ENCODE measurements at regions not wholly inside any gene's neighbourhood (a gene's known extent, or its start where the extent isn't known, plus 50 kb on each side); places are given as distances from the start of the nearest gene placed in this dataset.

DNA sequence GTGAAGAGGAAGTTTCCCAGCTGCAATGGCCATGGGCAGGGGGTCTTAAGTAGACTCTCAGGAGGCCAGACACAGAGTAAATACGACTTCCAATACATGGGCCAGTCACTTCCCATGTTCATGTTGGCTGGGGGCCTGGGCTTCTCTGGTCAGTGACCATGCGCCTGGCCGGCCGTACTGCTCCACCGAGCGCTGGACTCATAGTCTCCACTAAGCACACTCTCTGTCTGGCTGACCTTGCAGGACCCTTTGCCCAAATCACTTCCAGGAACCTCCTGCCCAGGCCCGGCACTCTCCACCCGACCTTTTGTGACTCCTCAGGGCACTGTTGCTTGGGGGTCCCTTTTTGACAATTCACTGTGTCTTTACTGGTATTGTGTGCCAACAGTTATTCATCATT, 69.3 kb downstream of the SOWAHC start:
- no peak overlapping the region for H3K4me2 ChIP-seq (ENCODE audit: insufficient read depth, low read length, poor library complexity, severe bottlenecking)

DNA sequence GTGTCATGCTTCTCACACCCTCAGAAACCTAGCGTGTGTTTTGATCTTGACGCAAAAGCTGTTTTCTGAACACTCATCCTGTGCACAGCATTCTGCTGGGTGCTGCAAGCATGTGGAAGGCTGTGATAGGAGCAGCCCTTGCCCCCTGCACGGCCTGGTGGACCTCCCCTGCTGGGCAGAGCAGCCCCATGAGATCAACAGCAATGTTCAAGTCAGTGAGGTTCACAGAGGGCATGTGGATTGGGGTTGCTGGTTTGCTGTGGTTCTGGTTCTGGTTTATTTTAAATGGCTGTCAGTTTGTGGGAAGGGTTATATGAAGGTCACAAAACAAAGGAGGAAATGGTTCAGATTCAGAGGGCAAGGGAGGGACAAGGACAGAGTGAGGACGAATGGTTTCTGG, 71.3 kb downstream of the SOWAHC start:
- no peaks in the 10 kb centered on the region for H3K9me3 ChIP-seq (replicated peaks in 1 of 2; ENCODE audit: control insufficient read depth in 2 of 2, insufficient read depth in 1 of 2, low read depth in 1 of 2, low read length in 2 of 2)
- H3K4me2 ChIP-seq (ENCODE audit: insufficient read depth, low read length, poor library complexity, severe bottlenecking): no peak overlapping the region
- H2BK12ac ChIP-seq (ENCODE audit: low read length): peak overlapping the region; percentile 97
- no peak overlapping the region for H3K27ac ChIP-seq (replicated peaks; ENCODE audit: low read length)
- H4K91ac ChIP-seq (ENCODE audit: low read depth, low read length, poor library complexity): no peak overlapping the region
- no peak overlapping the region for H3K14ac ChIP-seq (ENCODE audit: low read length)
- no peak overlapping the region for H4K8ac ChIP-seq (ENCODE audit: low read depth, low read length)
- H3K9ac ChIP-seq (ENCODE audit: low read depth, low read length, poor library complexity): no peak overlapping the region
- no CpG with 5 or more reads among the region's 4 CpGs for WGBS, 2 donors (ENCODE audit: extremely low coverage in 2 of 2, insufficient read length in 2 of 2, insufficient replicate concordance in 1 of 2)
- DNase-seq (ENCODE audit: low spot score): no peak
- no peaks in the 10 kb centered on the region for H3K36me3 ChIP-seq (replicated peaks in 1 of 2; ENCODE audit: control insufficient read depth in 2 of 2, insufficient read depth in 2 of 2, low read length in 2 of 2)
- H2AK5ac ChIP-seq (ENCODE audit: low read depth, low read length): no peak overlapping the region
- no peak overlapping the region for H2BK5ac ChIP-seq (ENCODE audit: low read length)
- peak overlapping the region; percentile 81 for H2BK15ac ChIP-seq (ENCODE audit: low read length)
- no peak overlapping the region for H3K23ac ChIP-seq (ENCODE audit: low read depth, low read length, poor library complexity)
- no peak overlapping the region for H2AFZ ChIP-seq (ENCODE audit: low read length)
- H3K79me1 ChIP-seq (ENCODE audit: low read depth, low read length): no peaks in the 10 kb centered on the region
- peak overlapping the region; percentile 80 for H3K18ac ChIP-seq (ENCODE audit: low read length)
- H3K27me3 ChIP-seq (ENCODE audit: control insufficient read depth in 3 of 3, insufficient read depth in 3 of 3, low read depth in 1 of 3, low read length in 3 of 3): no peaks in the 10 kb centered on the region
- H3K4me3 ChIP-seq (ENCODE audit: low read length in 2 of 2): peak overlapping the region in 1 of 2 donors; percentile 70
- H3K4me1 ChIP-seq (ENCODE audit: control insufficient read depth in 2 of 2, insufficient read depth in 1 of 2, low read depth in 1 of 2, low read length in 2 of 2): peaks cover 0 to 2% of the 10 kb centered on the region in 2 donors
- peak overlapping the region; percentile 84 for H3K4ac ChIP-seq (ENCODE audit: low read length)
- no peak overlapping the region for H2BK120ac ChIP-seq (ENCODE audit: low read depth, low read length)

More for the DNA sequence above, 69.3 kb downstream of the SOWAHC start:
- no CpG with 5 or more reads among the region's 8 CpGs for WGBS, 2 donors (ENCODE audit: extremely low coverage in 2 of 2, insufficient read length in 2 of 2, insufficient replicate concordance in 1 of 2)
- Histone ChIP-seq H3K4me3 (ENCODE audit: low read length in 2 of 2) (no peak overlapping the region), H3K4me1 (ENCODE audit: control insufficient read depth in 2 of 2, insufficient read depth in 1 of 2, low read depth in 1 of 2, low read length in 2 of 2) (peaks cover 6 to 14% of the 10 kb centered on the region in 2 donors), H3K27me3 (ENCODE audit: control insufficient read depth in 3 of 3, insufficient read depth in 3 of 3, low read depth in 1 of 3, low read length in 3 of 3) (no peaks in the 10 kb centered on the region), H3K79me1 (ENCODE audit: low read depth, low read length) (no peaks in the 10 kb centered on the region), H2BK12ac (ENCODE audit: low read length) (no peak overlapping the region), H3K9me3 (replicated peaks in 1 of 2; ENCODE audit: control insufficient read depth in 2 of 2, insufficient read depth in 1 of 2, low read depth in 1 of 2, low read length in 2 of 2) (no peaks in the 10 kb centered on the region), H3K18ac (ENCODE audit: low read length) (peak overlapping the region; percentile 41), H2AFZ (ENCODE audit: low read length) (no peak overlapping the region), H3K23ac (ENCODE audit: low read depth, low read length, poor library complexity) (no peak overlapping the region), H3K9ac (ENCODE audit: low read depth, low read length, poor library complexity) (no peak overlapping the region), H2BK15ac (ENCODE audit: low read length) (no peak overlapping the region), H3K4ac (ENCODE audit: low read length) (no peak overlapping the region), H4K8ac (ENCODE audit: low read depth, low read length) (no peak overlapping the region), H2BK5ac (ENCODE audit: low read length) (no peak overlapping the region), H2BK120ac (ENCODE audit: low read depth, low read length) (no peak overlapping the region), H3K27ac (replicated peaks; ENCODE audit: low read length) (no peak overlapping the region), H3K36me3 (replicated peaks in 1 of 2; ENCODE audit: control insufficient read depth in 2 of 2, insufficient read depth in 2 of 2, low read length in 2 of 2) (no peaks in the 10 kb centered on the region), H4K91ac (ENCODE audit: low read depth, low read length, poor library complexity) (no peak overlapping the region), H3K14ac (ENCODE audit: low read length) (no peak overlapping the region), H2AK5ac (ENCODE audit: low read depth, low read length) (peak overlapping the region; percentile 19)
- no peak for DNase-seq (ENCODE audit: low spot score)

DNA sequence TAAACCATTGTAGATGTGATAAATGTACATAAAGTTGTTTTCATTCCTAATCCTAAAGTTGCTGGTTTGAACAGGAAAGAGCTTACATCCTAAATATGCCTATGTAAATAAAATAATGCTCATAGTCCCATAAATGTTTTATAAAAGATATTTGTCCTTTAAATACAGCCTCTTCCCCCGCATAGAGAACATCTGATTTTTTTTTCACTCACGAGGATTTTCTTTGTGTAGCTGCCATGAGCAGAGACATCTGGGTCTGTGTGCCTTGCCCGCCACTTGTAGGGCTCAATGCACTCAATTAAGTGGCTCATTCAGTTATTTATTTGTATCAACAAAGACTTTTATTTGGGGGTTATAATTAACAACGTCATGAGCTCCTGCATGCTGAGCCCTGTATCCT, 72.8 kb downstream of the SOWAHC start:
- no peaks in the 10 kb centered on the region for H3K27me3 ChIP-seq (ENCODE audit: control insufficient read depth in 3 of 3, insufficient read depth in 3 of 3, low read depth in 1 of 3, low read length in 3 of 3)
- no peak overlapping the region for H2BK5ac ChIP-seq (ENCODE audit: low read length)
- H2BK12ac ChIP-seq (ENCODE audit: low read length): no peak overlapping the region
- DNase-seq (ENCODE audit: low spot score): no peak
- no peak overlapping the region for H2BK15ac ChIP-seq (ENCODE audit: low read length)
- H3K18ac ChIP-seq (ENCODE audit: low read length): no peak overlapping the region
- H3K14ac ChIP-seq (ENCODE audit: low read length): no peak overlapping the region
- no peak overlapping the region for H3K27ac ChIP-seq (replicated peaks; ENCODE audit: low read length)
- H3K4ac ChIP-seq (ENCODE audit: low read length): no peak overlapping the region
- H3K9me3 ChIP-seq (replicated peaks in 1 of 2; ENCODE audit: control insufficient read depth in 2 of 2, insufficient read depth in 1 of 2, low read depth in 1 of 2, low read length in 2 of 2): no peaks in the 10 kb centered on the region
- H3K36me3 ChIP-seq (replicated peaks in 1 of 2; ENCODE audit: control insufficient read depth in 2 of 2, insufficient read depth in 2 of 2, low read length in 2 of 2): no peaks in the 10 kb centered on the region
- H2AK5ac ChIP-seq (ENCODE audit: low read depth, low read length): no peak overlapping the region
- H2AFZ ChIP-seq (ENCODE audit: low read length): no peak overlapping the region
- no peak overlapping the region for H3K23ac ChIP-seq (ENCODE audit: low read depth, low read length, poor library complexity)
- no peak overlapping the region for H3K4me3 ChIP-seq (ENCODE audit: low read length in 2 of 2)
- H4K91ac ChIP-seq (ENCODE audit: low read depth, low read length, poor library complexity): no peak overlapping the region
- no peak overlapping the region for H2BK120ac ChIP-seq (ENCODE audit: low read depth, low read length)
- H4K8ac ChIP-seq (ENCODE audit: low read depth, low read length): no peak overlapping the region
- WGBS, 2 donors (ENCODE audit: extremely low coverage in 2 of 2, insufficient read length in 2 of 2, insufficient replicate concordance in 1 of 2): no CpG with 5 or more reads among the region's 4 CpGs
- H3K4me2 ChIP-seq (ENCODE audit: insufficient read depth, low read length, poor library complexity, severe bottlenecking): no peak overlapping the region
- H3K79me1 ChIP-seq (ENCODE audit: low read depth, low read length): no peaks in the 10 kb centered on the region
- H3K9ac ChIP-seq (ENCODE audit: low read depth, low read length, poor library complexity): no peak overlapping the region
- peaks cover 0 to 2% of the 10 kb centered on the region in 2 donors for H3K4me1 ChIP-seq (ENCODE audit: control insufficient read depth in 2 of 2, insufficient read depth in 1 of 2, low read depth in 1 of 2, low read length in 2 of 2)

DNA sequence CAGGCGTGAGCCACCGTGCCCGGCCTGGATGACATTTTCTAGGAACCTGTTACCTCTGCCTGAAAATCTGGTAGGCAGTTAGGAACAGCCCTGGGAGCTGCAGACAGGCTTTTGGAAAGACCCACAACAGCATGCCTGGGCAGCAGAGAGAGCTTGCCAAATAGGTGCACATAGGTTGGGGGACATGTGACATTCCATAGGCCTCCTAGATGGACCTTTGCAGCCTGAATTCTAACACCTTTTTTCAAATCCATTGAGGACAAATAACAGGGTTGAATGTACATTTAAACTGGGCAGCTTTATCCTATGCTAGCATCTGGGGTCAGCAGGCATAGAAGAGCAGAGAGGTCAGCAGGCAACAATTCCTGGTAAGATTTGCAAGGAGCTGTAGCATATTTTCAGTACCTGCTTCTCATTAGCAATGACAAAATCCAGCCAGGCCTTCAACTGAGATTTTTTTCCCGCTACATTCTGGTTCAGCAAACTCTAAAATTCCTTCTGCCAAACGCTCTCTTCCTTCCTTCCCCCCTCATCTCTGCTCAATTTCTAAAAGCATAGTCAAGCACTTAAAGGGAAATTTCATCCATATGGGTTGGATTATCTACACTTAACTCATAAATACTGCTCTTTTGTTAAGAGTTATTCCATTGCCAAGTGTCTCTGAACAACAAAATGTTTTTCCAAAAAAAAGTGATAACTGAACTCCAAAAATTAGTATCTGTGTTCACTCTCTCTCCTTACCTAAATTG, 75.2 kb downstream of the SOWAHC start:
- no peak overlapping the region for H2BK12ac ChIP-seq (ENCODE audit: low read length)
- H3K4me2 ChIP-seq (ENCODE audit: insufficient read depth, low read length, poor library complexity, severe bottlenecking): no peak overlapping the region
- no peaks in the 10 kb centered on the region for H3K27me3 ChIP-seq (ENCODE audit: control insufficient read depth in 3 of 3, insufficient read depth in 3 of 3, low read depth in 1 of 3, low read length in 3 of 3)
- no peak overlapping the region for H2BK120ac ChIP-seq (ENCODE audit: low read depth, low read length)
- H2BK5ac ChIP-seq (ENCODE audit: low read length): no peak overlapping the region
- H3K36me3 ChIP-seq (replicated peaks in 1 of 2; ENCODE audit: control insufficient read depth in 2 of 2, insufficient read depth in 2 of 2, low read length in 2 of 2): no peaks in the 10 kb centered on the region
- H3K9ac ChIP-seq (ENCODE audit: low read depth, low read length, poor library complexity): no peak overlapping the region
- H3K27ac ChIP-seq (replicated peaks; ENCODE audit: low read length): no peak overlapping the region
- H3K79me1 ChIP-seq (ENCODE audit: low read depth, low read length): no peaks in the 10 kb centered on the region
- H3K14ac ChIP-seq (ENCODE audit: low read length): no peak overlapping the region
- no peak overlapping the region for H2BK15ac ChIP-seq (ENCODE audit: low read length)
- no peak overlapping the region for H2AFZ ChIP-seq (ENCODE audit: low read length)
- no peak for DNase-seq (ENCODE audit: low spot score)
- no peak overlapping the region for H4K91ac ChIP-seq (ENCODE audit: low read depth, low read length, poor library complexity)
- no CpG with 5 or more reads among the region's 5 CpGs for WGBS, 2 donors (ENCODE audit: extremely low coverage in 2 of 2, insufficient read length in 2 of 2, insufficient replicate concordance in 1 of 2)
- H3K4ac ChIP-seq (ENCODE audit: low read length): no peak overlapping the region
- H3K4me3 ChIP-seq (ENCODE audit: low read length in 2 of 2): no peak overlapping the region
- H3K4me1 ChIP-seq (ENCODE audit: control insufficient read depth in 2 of 2, insufficient read depth in 1 of 2, low read depth in 1 of 2, low read length in 2 of 2): peaks cover 2 to 4% of the 10 kb centered on the region in 2 donors
- no peak overlapping the region for H3K18ac ChIP-seq (ENCODE audit: low read length)
- H4K8ac ChIP-seq (ENCODE audit: low read depth, low read length): no peak overlapping the region
- no peaks in the 10 kb centered on the region for H3K9me3 ChIP-seq (replicated peaks in 1 of 2; ENCODE audit: control insufficient read depth in 2 of 2, insufficient read depth in 1 of 2, low read depth in 1 of 2, low read length in 2 of 2)
- no peak overlapping the region for H3K23ac ChIP-seq (ENCODE audit: low read depth, low read length, poor library complexity)
- H2AK5ac ChIP-seq (ENCODE audit: low read depth, low read length): no peak overlapping the region
